ENCODE measurements at regions not wholly inside any gene's neighbourhood (a gene's known extent, or its start where the extent isn't known, plus 50 kb on each side); places are given as distances from the start of the nearest gene placed in this dataset.

DNA sequence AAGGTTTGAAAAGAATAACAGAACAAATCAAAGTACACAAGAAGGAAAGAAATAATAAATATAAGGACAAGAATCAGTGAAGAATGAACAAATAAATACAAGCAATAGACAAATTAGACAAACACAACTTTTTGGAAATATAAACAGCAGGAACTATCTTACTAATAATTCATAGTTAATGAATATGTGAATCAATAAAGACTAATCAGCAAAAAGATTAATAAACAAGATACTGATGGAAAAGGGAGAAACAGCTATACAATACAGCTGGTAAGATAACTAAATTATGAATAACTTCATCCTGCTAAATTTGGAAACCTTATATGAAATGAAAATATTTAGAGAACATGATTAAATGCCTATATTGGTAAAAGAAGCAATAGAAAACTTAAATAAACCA lies 193.6 kb upstream of the SPRED2 start:
- H3K27me3 ChIP-seq (ENCODE audit: insufficient read depth, poor library complexity, severe bottlenecking) = peaks cover 12% of the 10 kb centered on the region
- H3K4me3 ChIP-seq (replicated peaks; ENCODE audit: insufficient read depth, low read length) = no peak overlapping the region
- TF ChIP-seq, protein P1, sequence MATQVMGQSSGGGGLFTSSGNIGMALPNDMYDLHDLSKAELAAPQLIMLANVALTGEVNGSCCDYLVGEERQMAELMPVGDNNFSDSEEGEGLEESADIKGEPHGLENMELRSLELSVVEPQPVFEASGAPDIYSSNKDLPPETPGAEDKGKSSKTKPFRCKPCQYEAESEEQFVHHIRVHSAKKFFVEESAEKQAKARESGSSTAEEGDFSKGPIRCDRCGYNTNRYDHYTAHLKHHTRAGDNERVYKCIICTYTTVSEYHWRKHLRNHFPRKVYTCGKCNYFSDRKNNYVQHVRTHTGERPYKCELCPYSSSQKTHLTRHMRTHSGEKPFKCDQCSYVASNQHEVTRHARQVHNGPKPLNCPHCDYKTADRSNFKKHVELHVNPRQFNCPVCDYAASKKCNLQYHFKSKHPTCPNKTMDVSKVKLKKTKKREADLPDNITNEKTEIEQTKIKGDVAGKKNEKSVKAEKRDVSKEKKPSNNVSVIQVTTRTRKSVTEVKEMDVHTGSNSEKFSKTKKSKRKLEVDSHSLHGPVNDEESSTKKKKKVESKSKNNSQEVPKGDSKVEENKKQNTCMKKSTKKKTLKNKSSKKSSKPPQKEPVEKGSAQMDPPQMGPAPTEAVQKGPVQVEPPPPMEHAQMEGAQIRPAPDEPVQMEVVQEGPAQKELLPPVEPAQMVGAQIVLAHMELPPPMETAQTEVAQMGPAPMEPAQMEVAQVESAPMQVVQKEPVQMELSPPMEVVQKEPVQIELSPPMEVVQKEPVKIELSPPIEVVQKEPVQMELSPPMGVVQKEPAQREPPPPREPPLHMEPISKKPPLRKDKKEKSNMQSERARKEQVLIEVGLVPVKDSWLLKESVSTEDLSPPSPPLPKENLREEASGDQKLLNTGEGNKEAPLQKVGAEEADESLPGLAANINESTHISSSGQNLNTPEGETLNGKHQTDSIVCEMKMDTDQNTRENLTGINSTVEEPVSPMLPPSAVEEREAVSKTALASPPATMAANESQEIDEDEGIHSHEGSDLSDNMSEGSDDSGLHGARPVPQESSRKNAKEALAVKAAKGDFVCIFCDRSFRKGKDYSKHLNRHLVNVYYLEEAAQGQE (IDR thresholded peaks at IDR 0.05; ENCODE audit: insufficient replicate concordance, low read depth) = no peak
- TF ChIP-seq SPI1 (IDR thresholded peaks at IDR 0.05; ENCODE audit: borderline replicate concordance, low read depth) (no peak), GABPA (IDR thresholded peaks at IDR 0.05; ENCODE audit: low read depth) (no peak), POLR2AphosphoS5 (IDR thresholded peaks at IDR 0.05; ENCODE audit: low read depth) (no peak)
- TF ChIP-seq, protein P2, sequence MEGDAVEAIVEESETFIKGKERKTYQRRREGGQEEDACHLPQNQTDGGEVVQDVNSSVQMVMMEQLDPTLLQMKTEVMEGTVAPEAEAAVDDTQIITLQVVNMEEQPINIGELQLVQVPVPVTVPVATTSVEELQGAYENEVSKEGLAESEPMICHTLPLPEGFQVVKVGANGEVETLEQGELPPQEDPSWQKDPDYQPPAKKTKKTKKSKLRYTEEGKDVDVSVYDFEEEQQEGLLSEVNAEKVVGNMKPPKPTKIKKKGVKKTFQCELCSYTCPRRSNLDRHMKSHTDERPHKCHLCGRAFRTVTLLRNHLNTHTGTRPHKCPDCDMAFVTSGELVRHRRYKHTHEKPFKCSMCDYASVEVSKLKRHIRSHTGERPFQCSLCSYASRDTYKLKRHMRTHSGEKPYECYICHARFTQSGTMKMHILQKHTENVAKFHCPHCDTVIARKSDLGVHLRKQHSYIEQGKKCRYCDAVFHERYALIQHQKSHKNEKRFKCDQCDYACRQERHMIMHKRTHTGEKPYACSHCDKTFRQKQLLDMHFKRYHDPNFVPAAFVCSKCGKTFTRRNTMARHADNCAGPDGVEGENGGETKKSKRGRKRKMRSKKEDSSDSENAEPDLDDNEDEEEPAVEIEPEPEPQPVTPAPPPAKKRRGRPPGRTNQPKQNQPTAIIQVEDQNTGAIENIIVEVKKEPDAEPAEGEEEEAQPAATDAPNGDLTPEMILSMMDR (IDR thresholded peaks at IDR 0.05; ENCODE audit: insufficient read depth, low read length) = no peak
- no peak overlapping the region for H3K27ac ChIP-seq (replicated peaks)
- DNase-seq (ENCODE audit: low read depth in 1 of 2, low spot score in 1 of 2) = no peak

DNA sequence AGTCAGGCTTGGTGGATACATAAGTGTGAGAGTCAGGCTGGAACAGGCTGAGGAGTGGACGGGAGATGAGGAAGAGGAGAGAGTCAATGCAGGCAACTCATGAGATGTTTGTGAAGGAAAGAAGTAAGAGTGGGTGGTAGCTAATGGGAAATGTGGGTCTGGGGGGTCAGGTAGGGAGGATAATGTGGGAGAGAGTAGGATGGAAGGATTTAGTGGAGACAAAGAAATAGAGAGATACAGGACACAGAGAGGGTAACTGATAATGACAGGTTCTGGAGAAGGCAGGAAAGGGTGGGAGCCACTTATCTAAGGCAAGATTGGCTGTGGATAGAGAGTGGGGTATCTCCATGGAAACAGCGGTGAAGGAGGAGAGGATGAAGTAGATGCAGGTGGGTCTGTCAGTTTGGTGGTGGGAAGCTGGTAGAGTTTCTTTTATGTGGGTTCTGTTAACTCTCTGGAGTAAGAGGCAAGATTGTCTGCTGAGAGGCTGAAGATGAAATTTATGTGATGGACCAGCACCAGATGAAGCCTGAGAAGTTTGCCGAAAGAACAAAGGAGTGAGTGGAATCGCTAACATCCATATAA lies 190.6 kb upstream of the SPRED2 start:
- Histone ChIP-seq H3K27ac (replicated peaks) (no peak overlapping the region), H3K4me3 (replicated peaks; ENCODE audit: insufficient read depth, low read length) (no peak overlapping the region), H3K27me3 (ENCODE audit: insufficient read depth, poor library complexity, severe bottlenecking) (peaks cover 12% of the 10 kb centered on the region)
- no peak for DNase-seq (ENCODE audit: low read depth in 1 of 2, low spot score in 1 of 2)
- TF ChIP-seq, protein P1 (IDR thresholded peaks at IDR 0.05; ENCODE audit: insufficient replicate concordance, low read depth) = no peak
- no peak for TF ChIP-seq GABPA (IDR thresholded peaks at IDR 0.05; ENCODE audit: low read depth)
- TF ChIP-seq, protein P2 (IDR thresholded peaks at IDR 0.05; ENCODE audit: insufficient read depth, low read length) = no peak
- TF ChIP-seq SPI1 (IDR thresholded peaks at IDR 0.05; ENCODE audit: borderline replicate concordance, low read depth) = no peak
- TF ChIP-seq POLR2AphosphoS5 (IDR thresholded peaks at IDR 0.05; ENCODE audit: low read depth) = no peak

DNA sequence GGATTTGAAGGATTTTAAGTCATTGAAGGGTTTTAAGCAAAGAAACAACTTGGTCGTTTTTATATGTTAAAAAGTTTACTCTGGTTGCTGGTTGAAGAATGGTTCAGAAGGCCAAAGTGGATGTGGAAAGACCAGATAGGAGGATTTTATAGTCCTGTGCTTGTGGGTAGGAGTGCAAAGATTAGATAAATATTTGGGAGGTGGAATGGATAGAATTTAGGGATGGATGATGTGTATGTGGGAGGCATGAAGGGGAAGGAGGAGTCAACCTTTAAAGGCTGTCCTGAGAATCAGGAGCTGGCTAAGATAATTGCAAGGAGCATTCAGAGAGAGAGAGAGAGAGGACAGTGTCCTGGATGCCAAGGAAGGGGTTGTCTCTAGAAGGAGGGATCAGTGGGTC lies 190.1 kb upstream of the SPRED2 start:
- Histone ChIP-seq H3K4me3 (replicated peaks; ENCODE audit: insufficient read depth, low read length) (no peak overlapping the region), H3K27me3 (ENCODE audit: insufficient read depth, poor library complexity, severe bottlenecking) (peaks cover 12% of the 10 kb centered on the region), H3K27ac (replicated peaks) (no peak overlapping the region)
- TF ChIP-seq, protein P2 (IDR thresholded peaks at IDR 0.05; ENCODE audit: insufficient read depth, low read length) = no peak
- no peak for DNase-seq (ENCODE audit: low read depth in 1 of 2, low spot score in 1 of 2)

DNA sequence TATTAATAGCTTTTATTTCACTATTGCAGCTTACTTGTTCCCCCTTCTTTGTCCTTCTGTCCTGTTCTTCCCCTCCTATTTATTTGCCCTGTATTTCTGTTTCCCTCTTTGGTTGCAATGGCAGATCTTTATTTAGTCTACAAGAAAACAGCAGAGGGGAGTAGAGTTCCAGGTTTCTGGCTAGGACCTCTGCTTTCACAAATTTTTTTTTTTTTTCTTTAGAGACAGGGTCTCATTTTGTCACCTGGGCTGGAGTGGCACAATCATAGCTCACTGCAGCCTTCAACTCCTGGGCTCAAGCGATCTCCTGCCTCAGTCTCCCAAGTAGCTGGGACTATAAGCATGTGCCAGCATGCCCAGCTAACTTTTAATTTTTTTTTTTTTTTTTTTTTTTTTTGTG lies 188.1 kb upstream of the SPRED2 start:
- no peak for DNase-seq (ENCODE audit: low read depth in 1 of 2, low spot score in 1 of 2)
- Histone ChIP-seq H3K4me3 (replicated peaks; ENCODE audit: insufficient read depth, low read length) (no peak overlapping the region), H3K27me3 (ENCODE audit: insufficient read depth, poor library complexity, severe bottlenecking) (peaks cover 12% of the 10 kb centered on the region), H3K27ac (replicated peaks) (no peak overlapping the region)
- TF ChIP-seq, protein P1 (IDR thresholded peaks at IDR 0.05; ENCODE audit: insufficient replicate concordance, low read depth) = no peak
- TF ChIP-seq, protein P2 (IDR thresholded peaks at IDR 0.05; ENCODE audit: insufficient read depth, low read length) = no peak
- TF ChIP-seq SPI1 (IDR thresholded peaks at IDR 0.05; ENCODE audit: borderline replicate concordance, low read depth) = no peak
- no peak for TF ChIP-seq POLR2AphosphoS5 (IDR thresholded peaks at IDR 0.05; ENCODE audit: low read depth)
- no peak for TF ChIP-seq GABPA (IDR thresholded peaks at IDR 0.05; ENCODE audit: low read depth)

Measured in HL-60 (cell line).